Central memory CD8-positive, alpha-beta T cell (primary cell): ENCODE measurements at regions not wholly inside any gene's neighbourhood (a gene's known extent, or its start where the extent isn't known, plus 50 kb on each side); places are given as distances from the start of the nearest gene placed in this dataset.

Experiments used
- ATAC-seq: fragments of 150-1000 bp; cut with Tn5 transposase; replicated peaks from 2 replicates; pipeline ENCODE4 v1.10.0; 2022; ENCODE audit warnings: mild to moderate bottlenecking, moderate FRiP score, moderate number of reproducible peaks; ENCODE audit not compliant: poor library complexity, severe bottlenecking; ENCODE audit errors: extremely low read depth
- DNase-seq, 2 donors: peaks; one replicate each; pipeline ENCODE4 v3.0.0; 2021; ENCODE audit warnings: low spot score in 2 of 2
- H3K27ac Mint-ChIP-seq: one replicate; pipeline ENCODE4 v1.8.0; 2022; ENCODE audit warnings: low read depth, mild to moderate bottlenecking, moderate library complexity, mixed read lengths
- H3K27me3 Mint-ChIP-seq: one replicate; pipeline ENCODE4 v1.8.0; 2022; ENCODE audit warnings: mixed read lengths
- H3K36me3 Mint-ChIP-seq: one replicate; pipeline ENCODE4 v1.8.0; 2022; ENCODE audit warnings: mild to moderate bottlenecking, moderate library complexity, mixed read lengths; ENCODE audit not compliant: insufficient read depth
- H3K4me1 Mint-ChIP-seq: one replicate; pipeline ENCODE4 v1.8.0; 2022; ENCODE audit warnings: mixed read lengths
- H3K4me3 Mint-ChIP-seq: one replicate; pipeline ENCODE4 v1.8.0; 2022; ENCODE audit warnings: mild to moderate bottlenecking, moderate library complexity, mixed read lengths
- H3K9me3 Mint-ChIP-seq: one replicate; pipeline ENCODE4 v1.8.0; 2022; ENCODE audit warnings: mixed read lengths

GRCh38 chr5:124414973-124415372, 331.5 kb downstream of the ZNF608 start:
- Mint-ChIP-seq H3K27me3 (no peaks in the 10 kb centered on the region), H3K4me3 (no peak overlapping the region)

GRCh38 chr5:124410539-124411488, 335.6 kb downstream of the ZNF608 start:
- Mint-ChIP-seq H3K36me3 (no peaks in the 10 kb centered on the region), H3K9me3 (peaks cover 22% of the 10 kb centered on the region), H3K27me3 (no peaks in the 10 kb centered on the region), H3K27ac (no peak overlapping the region), H3K4me1 (no peaks in the 10 kb centered on the region), H3K4me3 (no peak overlapping the region)
- DNase-seq (no peak), ATAC-seq (no peak)

More at GRCh38 chr5:124414973-124415372, 331.5 kb downstream of the ZNF608 start:
- no peak for ATAC-seq
- no peak for DNase-seq
- Mint-ChIP-seq H3K36me3 (no peaks in the 10 kb centered on the region), H3K27ac (no peak overlapping the region), H3K4me1 (no peaks in the 10 kb centered on the region), H3K9me3 (peaks cover 19% of the 10 kb centered on the region)

GRCh38 chr5:124408738-124409453, 337.5 kb downstream of the ZNF608 start:
- peaks cover 22% of the 10 kb centered on the region for H3K9me3 Mint-ChIP-seq
- ATAC-seq (no peak), DNase-seq (no peak)
- H3K27ac Mint-ChIP-seq: no peak overlapping the region
- H3K4me3 Mint-ChIP-seq: no peak overlapping the region
- no peaks in the 10 kb centered on the region for H3K27me3 Mint-ChIP-seq
- no peaks in the 10 kb centered on the region for H3K36me3 Mint-ChIP-seq
- H3K4me1 Mint-ChIP-seq: no peaks in the 10 kb centered on the region

GRCh38 chr5:124404796-124405195, 341.6 kb downstream of the ZNF608 start:
- H3K4me3 Mint-ChIP-seq: no peak overlapping the region
- no peaks in the 10 kb centered on the region for H3K27me3 Mint-ChIP-seq

GRCh38 chr5:124403281-124403680, 343.2 kb downstream of the ZNF608 start:
- H3K27ac Mint-ChIP-seq: no peak overlapping the region

More at GRCh38 chr5:124404796-124405195, 341.6 kb downstream of the ZNF608 start:
- no peak for ATAC-seq
- DNase-seq: no peak
- Mint-ChIP-seq H3K4me1 (no peaks in the 10 kb centered on the region), H3K9me3 (peaks cover 15% of the 10 kb centered on the region), H3K36me3 (no peaks in the 10 kb centered on the region), H3K27ac (no peak overlapping the region)

GRCh38 chr5:124402144-124402581, 344.3 kb downstream of the ZNF608 start:
- DNase-seq (no peak), ATAC-seq (no peak)
- no peaks in the 10 kb centered on the region for H3K27me3 Mint-ChIP-seq
- no peak overlapping the region for H3K27ac Mint-ChIP-seq
- peaks cover 10% of the 10 kb centered on the region for H3K9me3 Mint-ChIP-seq
- H3K36me3 Mint-ChIP-seq: no peaks in the 10 kb centered on the region
- H3K4me1 Mint-ChIP-seq: no peaks in the 10 kb centered on the region
- H3K4me3 Mint-ChIP-seq: no peak overlapping the region

More at GRCh38 chr5:124403281-124403680, 343.2 kb downstream of the ZNF608 start:
- H3K27me3 Mint-ChIP-seq: no peaks in the 10 kb centered on the region
- peaks cover 10% of the 10 kb centered on the region for H3K9me3 Mint-ChIP-seq
- DNase-seq (no peak), ATAC-seq (no peak)
- H3K4me3 Mint-ChIP-seq: no peak overlapping the region
- no peaks in the 10 kb centered on the region for H3K4me1 Mint-ChIP-seq
- H3K36me3 Mint-ChIP-seq: no peaks in the 10 kb centered on the region

- no peaks in the 10 kb centered on the region for H3K27me3 Mint-ChIP-seq
- no peak for DNase-seq
- H3K9me3 Mint-ChIP-seq: peaks cover 10% of the 10 kb centered on the region
- no peak overlapping the region for H3K4me3 Mint-ChIP-seq
- H3K36me3 Mint-ChIP-seq: no peaks in the 10 kb centered on the region
- no peak for ATAC-seq
- H3K4me1 Mint-ChIP-seq: no peaks in the 10 kb centered on the region
- H3K27ac Mint-ChIP-seq: no peak overlapping the region
Observed at GRCh38 chr5:124401476-124402143, 344.8 kb downstream of the ZNF608 start.

GRCh38 chr5:124399426-124399961, 346.9 kb downstream of the ZNF608 start:
- Mint-ChIP-seq H3K4me3 (no peak overlapping the region), H3K27me3 (no peaks in the 10 kb centered on the region), H3K4me1 (no peaks in the 10 kb centered on the region), H3K36me3 (no peaks in the 10 kb centered on the region), H3K9me3 (peaks cover 10% of the 10 kb centered on the region), H3K27ac (no peak overlapping the region)
- ATAC-seq: no peak
- no peak for DNase-seq

- no peak for DNase-seq
- no peak overlapping the region for H3K27ac Mint-ChIP-seq
- no peak for ATAC-seq
- no peak overlapping the region for H3K4me3 Mint-ChIP-seq
- peaks cover 15% of the 10 kb centered on the region for H3K9me3 Mint-ChIP-seq
- H3K27me3 Mint-ChIP-seq: no peaks in the 10 kb centered on the region
- no peaks in the 10 kb centered on the region for H3K36me3 Mint-ChIP-seq
- no peaks in the 10 kb centered on the region for H3K4me1 Mint-ChIP-seq
Observed at GRCh38 chr5:124398460-124398859, 348.0 kb downstream of the ZNF608 start.

- no peaks in the 10 kb centered on the region for H3K27me3 Mint-ChIP-seq
Observed at GRCh38 chr5:124397317-124397716, 349.1 kb downstream of the ZNF608 start.

GRCh38 chr5:124395926-124396325, 350.5 kb downstream of the ZNF608 start:
- H3K4me1 Mint-ChIP-seq: no peaks in the 10 kb centered on the region
- no peaks in the 10 kb centered on the region for H3K36me3 Mint-ChIP-seq
- ATAC-seq: no peak
- no peak overlapping the region for H3K4me3 Mint-ChIP-seq
- DNase-seq: no peak
- H3K27ac Mint-ChIP-seq: no peak overlapping the region
- peaks cover 22% of the 10 kb centered on the region for H3K9me3 Mint-ChIP-seq
- no peaks in the 10 kb centered on the region for H3K27me3 Mint-ChIP-seq

More at GRCh38 chr5:124397317-124397716, 349.1 kb downstream of the ZNF608 start:
- DNase-seq (no peak), ATAC-seq (no peak)
- Mint-ChIP-seq H3K27ac (no peak overlapping the region), H3K4me3 (no peak overlapping the region), H3K4me1 (no peaks in the 10 kb centered on the region), H3K36me3 (no peaks in the 10 kb centered on the region), H3K9me3 (peaks cover 20% of the 10 kb centered on the region)

GRCh38 chr5:124395287-124395686, 351.2 kb downstream of the ZNF608 start:
- Mint-ChIP-seq H3K27ac (no peak overlapping the region), H3K4me3 (no peak overlapping the region), H3K9me3 (peaks cover 22% of the 10 kb centered on the region), H3K4me1 (no peaks in the 10 kb centered on the region), H3K27me3 (no peaks in the 10 kb centered on the region), H3K36me3 (no peaks in the 10 kb centered on the region)
- no peak for ATAC-seq
- DNase-seq: no peak
